Body of pancreas (tissue), 4 donors: ENCODE measurements at regions not wholly inside any gene's neighbourhood (a gene's known extent, or its start where the extent isn't known, plus 50 kb on each side); places are given as distances from the start of the nearest gene placed in this dataset.

Experiments used
- CTCF ChIP-seq, 7 experiments: fragments of 450-650 bp in 4 of 7; fragments of 200-600 bp in 3 of 7; sonication (generic) in 3 of 7; IDR thresholded peaks; one replicate each; pipeline ENCODE4 v1.5.1; 2016 to 2019; ENCODE audit warnings: antibody characterized with exemption in 7 of 7
- POLR2A ChIP-seq, 3 donors: fragments of 450-650 bp; IDR thresholded peaks; one replicate each; pipeline ENCODE4 v1.6.1; 2016; ENCODE audit warnings: antibody characterized with exemption in 3 of 3, mild to moderate bottlenecking in 2 of 3

- no peak for TF ChIP-seq CTCF (IDR thresholded peaks at IDR 0.05)
- TF ChIP-seq POLR2A (IDR thresholded peaks at IDR 0.05): no peak
Observed at GRCh38 chr5:98433022-98433421, 340.4 kb upstream of the RGMB start.
